Astrocyte of the cerebellum (primary cell): ENCODE measurements at regions not wholly inside any gene's neighbourhood (a gene's known extent, or its start where the extent isn't known, plus 50 kb on each side); places are given as distances from the start of the nearest gene placed in this dataset.

Experiments
- DNase-seq: peaks from one replicate; pipeline ENCODE4 v3.0.0-alpha.2; 2011; ENCODE audit warnings: low read depth
- H3K4me3 ChIP-seq: 2 replicates; pipeline ENCODE4 v1.5.1; 2011; ENCODE audit warnings: mild to moderate bottlenecking, low read depth, low read length, moderate library complexity
- in situ Hi-C: cut with HindIII; loops from 2 replicates; pipeline ENCODE4 v1.10.0; 2017; ENCODE audit warnings: low sequenced_read_pairs
- TF ChIP-seq, protein P1 (sequence below): IDR thresholded peaks from 2 replicates; pipeline ENCODE4 v1.5.1; 2012; ENCODE audit warnings: low read length, low read depth, moderate library complexity, mild to moderate bottlenecking; ENCODE audit errors: missing control alignments

DNA sequence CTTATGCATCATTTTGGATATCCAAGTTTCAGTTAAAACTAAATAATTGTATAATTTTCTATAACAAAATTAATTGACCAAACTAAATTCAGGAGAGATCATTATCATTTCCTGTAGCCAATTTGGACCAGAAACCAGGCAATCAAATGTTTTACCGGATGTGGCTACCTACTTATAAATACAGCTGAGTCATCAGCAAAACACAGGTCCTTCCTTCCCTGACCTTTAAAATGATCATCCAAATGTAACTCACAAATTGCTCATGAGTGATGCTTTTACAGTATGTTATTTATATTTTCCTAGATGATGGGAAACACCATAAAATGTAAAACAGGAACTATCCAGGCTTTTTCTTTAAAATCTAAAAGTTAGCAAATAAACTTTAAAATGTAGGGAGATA is 133.7 kb downstream of the CBLN2 start:
- in situ Hi-C loops: no loop called here
- H3K4me3 ChIP-seq: no peak overlapping the region
- DNase-seq: no peak
- TF ChIP-seq, protein P1, sequence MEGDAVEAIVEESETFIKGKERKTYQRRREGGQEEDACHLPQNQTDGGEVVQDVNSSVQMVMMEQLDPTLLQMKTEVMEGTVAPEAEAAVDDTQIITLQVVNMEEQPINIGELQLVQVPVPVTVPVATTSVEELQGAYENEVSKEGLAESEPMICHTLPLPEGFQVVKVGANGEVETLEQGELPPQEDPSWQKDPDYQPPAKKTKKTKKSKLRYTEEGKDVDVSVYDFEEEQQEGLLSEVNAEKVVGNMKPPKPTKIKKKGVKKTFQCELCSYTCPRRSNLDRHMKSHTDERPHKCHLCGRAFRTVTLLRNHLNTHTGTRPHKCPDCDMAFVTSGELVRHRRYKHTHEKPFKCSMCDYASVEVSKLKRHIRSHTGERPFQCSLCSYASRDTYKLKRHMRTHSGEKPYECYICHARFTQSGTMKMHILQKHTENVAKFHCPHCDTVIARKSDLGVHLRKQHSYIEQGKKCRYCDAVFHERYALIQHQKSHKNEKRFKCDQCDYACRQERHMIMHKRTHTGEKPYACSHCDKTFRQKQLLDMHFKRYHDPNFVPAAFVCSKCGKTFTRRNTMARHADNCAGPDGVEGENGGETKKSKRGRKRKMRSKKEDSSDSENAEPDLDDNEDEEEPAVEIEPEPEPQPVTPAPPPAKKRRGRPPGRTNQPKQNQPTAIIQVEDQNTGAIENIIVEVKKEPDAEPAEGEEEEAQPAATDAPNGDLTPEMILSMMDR: no peak

DNA sequence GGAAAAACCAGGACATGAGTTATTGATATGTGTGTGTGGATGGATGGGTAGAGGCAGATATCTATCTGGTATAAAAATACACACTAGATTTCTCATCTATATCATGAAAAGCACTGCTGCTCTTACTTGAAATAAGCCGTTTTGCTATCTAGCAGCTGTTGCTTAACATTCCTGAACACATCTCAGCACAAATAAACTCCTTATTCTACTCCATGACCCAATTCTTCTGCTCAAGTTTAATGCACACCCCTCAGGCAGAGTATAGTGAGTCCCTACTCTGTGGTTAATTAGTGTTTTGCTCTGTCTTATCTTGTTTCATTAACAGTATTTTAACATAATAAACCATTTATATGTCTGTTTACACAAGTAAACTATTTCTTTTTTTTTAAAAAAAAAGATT is 134.2 kb downstream of the CBLN2 start:
- in situ Hi-C loops: no loop called here
- H3K4me3 ChIP-seq: no peak overlapping the region
- TF ChIP-seq, protein P1: no peak
- DNase-seq: no peak

DNA sequence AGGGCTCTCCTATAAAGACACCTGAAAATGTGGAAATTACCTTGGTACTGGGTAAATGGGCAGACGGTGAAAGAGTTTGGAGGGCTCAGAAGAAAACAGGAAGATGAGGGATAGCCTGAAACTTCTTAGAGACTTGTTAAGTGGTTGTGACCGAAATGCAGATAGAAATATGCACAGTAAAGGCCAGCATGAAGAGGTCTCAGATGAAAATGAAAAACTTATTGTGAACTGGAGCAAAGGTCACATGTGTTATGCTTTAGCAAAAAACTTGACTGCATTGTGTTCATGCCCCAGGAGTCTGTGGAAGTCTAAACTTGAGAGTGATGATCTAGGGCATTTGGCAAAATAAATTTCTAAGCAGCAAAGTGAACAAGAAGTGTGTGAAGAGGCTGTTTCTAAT is 137.1 kb downstream of the CBLN2 start:
- TF ChIP-seq, protein P1: no peak

DNA sequence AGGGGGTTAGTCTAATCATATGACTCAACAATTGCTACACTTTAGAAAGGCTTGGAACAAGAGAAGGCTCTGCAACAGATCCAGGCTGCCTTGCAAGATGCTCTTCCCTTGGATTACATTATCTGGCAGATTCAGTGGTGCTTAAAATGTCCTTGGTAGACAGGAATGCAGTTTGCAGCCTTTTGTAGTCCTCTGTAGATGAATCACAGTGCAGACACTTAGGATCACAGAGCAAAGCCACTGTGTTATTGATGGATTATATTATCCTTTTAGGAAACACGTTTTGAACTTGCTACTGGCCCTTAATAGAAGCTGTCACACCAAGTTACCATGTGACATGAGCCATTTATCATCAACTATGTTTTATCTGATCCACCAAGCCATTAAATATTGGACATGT is 152.2 kb downstream of the CBLN2 start:
- TF ChIP-seq, protein P1: no peak
- DNase-seq: no peak
- H3K4me3 ChIP-seq: no peak overlapping the region
- in situ Hi-C loops: no loop called here

More for the DNA sequence above, 137.1 kb downstream of the CBLN2 start:
- no peak overlapping the region for H3K4me3 ChIP-seq
- DNase-seq: no peak
- in situ Hi-C loops: no loop called here

DNA sequence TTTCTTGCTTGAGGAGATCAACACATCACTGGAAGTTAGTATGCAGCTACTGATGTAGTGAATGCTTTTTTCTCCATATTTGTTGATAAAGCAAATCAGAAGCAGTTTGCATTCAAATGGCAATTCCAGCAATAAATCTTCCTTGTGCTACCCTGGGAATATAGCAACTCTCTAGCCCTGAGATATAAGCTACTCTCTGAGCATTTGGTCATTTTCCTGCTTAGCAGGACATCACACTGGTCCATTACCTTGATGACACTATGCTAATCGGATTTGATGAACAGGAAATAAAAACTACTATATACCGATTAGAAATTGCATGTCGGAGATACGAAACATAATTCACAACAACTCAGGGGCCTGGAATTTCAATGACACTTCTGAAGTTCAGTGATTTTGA is 152.7 kb downstream of the CBLN2 start:
- DNase-seq: no peak
- in situ Hi-C loops: no loop called here
- no peak overlapping the region for H3K4me3 ChIP-seq
- TF ChIP-seq, protein P1: no peak

DNA sequence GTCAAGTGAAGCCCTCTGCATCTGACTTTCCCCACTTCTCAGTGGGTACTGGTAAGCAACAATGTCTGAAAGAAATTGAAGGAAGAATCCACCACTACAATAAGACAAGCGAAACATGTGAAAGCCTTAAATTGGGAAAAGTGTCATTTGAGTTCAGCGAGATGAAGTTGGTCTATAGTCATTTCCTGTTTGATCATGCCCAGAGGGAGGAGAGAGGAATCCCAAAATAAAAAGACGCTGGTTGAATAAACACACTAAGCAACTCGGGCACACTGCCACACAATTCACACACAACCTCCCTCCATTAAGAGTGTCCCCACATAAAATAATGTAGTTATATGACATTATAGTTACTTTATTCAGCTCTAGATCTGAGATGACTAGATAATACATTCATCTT is 166.1 kb downstream of the CBLN2 start:
- no peak for DNase-seq
- in situ Hi-C loops: no loop called here
- H3K4me3 ChIP-seq: no peak overlapping the region
- TF ChIP-seq, protein P1: no peak

DNA sequence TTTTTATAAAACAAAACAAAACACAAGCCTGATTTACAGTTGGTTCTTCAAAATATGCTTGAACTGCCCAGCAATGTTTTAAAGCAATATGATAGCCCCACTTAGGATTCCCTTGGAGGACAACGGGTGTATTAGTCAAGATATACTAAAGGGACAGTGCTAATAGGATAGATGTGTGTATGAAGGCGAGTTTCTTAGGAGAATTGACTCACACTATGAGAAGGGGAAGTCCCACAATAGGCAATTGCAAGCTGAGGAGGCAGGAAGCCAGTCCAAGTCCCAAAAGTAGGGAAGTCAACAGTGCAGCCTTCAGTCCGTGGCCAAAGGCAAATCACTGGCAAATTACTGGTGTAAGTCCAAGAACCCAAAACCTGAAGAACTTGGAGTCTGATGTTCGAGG is 167.9 kb downstream of the CBLN2 start:
- in situ Hi-C loops: no loop called here
- H3K4me3 ChIP-seq: no peak overlapping the region
- no peak for DNase-seq
- TF ChIP-seq, protein P1: no peak
